ENCODE measurements at regions not wholly inside any gene's neighbourhood (a gene's known extent, or its start where the extent isn't known, plus 50 kb on each side); places are given as distances from the start of the nearest gene placed in this dataset.

DNA sequence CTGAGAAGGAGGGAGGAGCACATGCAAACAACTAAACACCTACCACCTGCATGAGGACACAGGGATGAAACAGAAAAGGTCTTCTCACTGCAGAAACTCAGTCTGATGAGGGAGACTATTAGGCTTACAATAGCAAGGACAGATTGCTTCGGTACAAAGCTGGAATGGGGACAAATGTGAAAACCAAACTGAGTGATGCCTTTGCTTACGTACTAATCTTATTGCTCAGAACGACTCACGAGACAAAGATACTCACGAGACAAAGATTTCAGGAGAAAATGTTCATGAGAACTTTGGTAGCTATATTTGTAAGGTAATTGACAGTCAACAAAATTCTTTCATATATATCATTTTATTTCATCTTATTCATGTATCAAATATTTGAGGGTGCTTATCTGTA, 71.9 kb upstream of the TAF1L start:
- TF ChIP-seq ZFX (IDR thresholded peaks at IDR 0.05; ENCODE audit: borderline replicate concordance) = no peak
- no peak for TF ChIP-seq CTCF (IDR thresholded peaks at IDR 0.05)
- no peak overlapping the region for H3K27ac ChIP-seq

- TF ChIP-seq CTCF (IDR thresholded peaks at IDR 0.05) (no peak), ZFX (IDR thresholded peaks at IDR 0.05; ENCODE audit: borderline replicate concordance) (no peak)
- H3K27ac ChIP-seq = no peak overlapping the region
Observed at GRCh38 chr9:32708480-32709150, 73.1 kb upstream of the TAF1L start.

- TF ChIP-seq CTCF (IDR thresholded peaks at IDR 0.05) (no peak), ZFX (IDR thresholded peaks at IDR 0.05; ENCODE audit: borderline replicate concordance) (no peak)
- no peak overlapping the region for H3K27ac ChIP-seq
Observed at GRCh38 chr9:32709871-32710270, 73.5 kb upstream of the TMEM215 start.

- no peak overlapping the region for H3K27ac ChIP-seq
- TF ChIP-seq CTCF (IDR thresholded peaks at IDR 0.05) (no peak), ZFX (IDR thresholded peaks at IDR 0.05; ENCODE audit: borderline replicate concordance) (no peak)
Observed at GRCh38 chr9:32716425-32716824, 66.9 kb upstream of the TMEM215 start.

DNA sequence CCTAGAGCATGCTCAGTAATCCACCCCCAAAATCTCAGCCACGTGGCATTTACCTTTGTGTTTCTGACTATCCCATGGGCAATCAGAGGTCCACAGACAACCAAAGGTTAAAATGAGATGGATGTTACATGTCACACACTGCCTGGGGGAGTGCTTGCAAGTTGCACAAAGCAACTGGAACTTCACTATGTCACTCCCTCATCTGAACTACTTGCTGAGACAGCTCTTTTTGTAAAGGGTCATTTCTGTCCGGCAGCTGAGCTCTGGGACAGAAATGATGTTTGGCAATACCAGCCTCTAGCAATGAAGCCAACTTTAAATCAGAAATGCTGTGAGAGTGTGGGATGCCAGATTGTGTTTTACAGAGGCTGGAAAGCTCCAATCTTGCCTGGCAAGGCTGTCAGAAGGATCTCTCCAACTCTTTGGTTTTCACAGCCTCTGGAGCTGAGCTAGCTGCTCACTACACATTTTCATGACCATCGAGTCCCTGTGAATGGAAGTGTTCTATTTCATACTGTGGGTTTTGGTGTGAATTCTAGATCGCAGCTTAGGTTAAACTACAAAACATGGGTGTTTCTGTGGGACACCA, 66.3 kb upstream of the TMEM215 start:
- H3K27ac ChIP-seq = no peak overlapping the region
- no peak for TF ChIP-seq ZFX (IDR thresholded peaks at IDR 0.05; ENCODE audit: borderline replicate concordance)
- no peak for TF ChIP-seq CTCF (IDR thresholded peaks at IDR 0.05)

GRCh38 chr9:32722704-32723103, 60.6 kb upstream of the TMEM215 start:
- TF ChIP-seq ZFX (IDR thresholded peaks at IDR 0.05; ENCODE audit: borderline replicate concordance) = no peak
- no peak for TF ChIP-seq CTCF (IDR thresholded peaks at IDR 0.05)

DNA sequence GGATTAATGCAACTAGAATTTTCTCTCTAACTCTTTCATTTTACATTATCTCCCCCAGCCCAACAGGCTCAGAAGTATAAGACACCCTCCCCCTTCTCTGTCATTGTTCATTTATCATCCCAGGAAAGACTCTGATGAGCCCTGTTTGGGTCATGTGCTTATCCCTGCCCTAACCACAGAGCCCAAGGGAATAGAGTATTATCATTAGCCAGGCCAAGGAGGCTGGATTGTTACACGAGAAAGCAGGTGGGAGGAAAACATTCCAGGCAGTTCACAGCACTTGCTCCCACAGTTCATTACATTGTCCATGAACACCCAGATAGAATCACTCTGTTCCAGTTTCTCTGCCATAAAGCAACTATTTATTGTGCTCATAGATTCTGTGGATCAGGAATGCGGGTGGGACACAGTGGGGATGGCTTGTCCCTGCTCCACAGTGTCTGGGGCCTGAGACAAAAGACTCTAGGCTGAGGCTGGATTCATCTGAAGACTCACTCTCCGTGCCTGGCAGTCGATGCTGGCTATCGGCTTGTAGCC, 59.5 kb upstream of the TMEM215 start:
- no peak overlapping the region for H3K27ac ChIP-seq
- no peak for TF ChIP-seq CTCF (IDR thresholded peaks at IDR 0.05)
- TF ChIP-seq ZFX (IDR thresholded peaks at IDR 0.05; ENCODE audit: borderline replicate concordance) = no peak

More at GRCh38 chr9:32722704-32723103, 60.6 kb upstream of the TMEM215 start:
- H3K27ac ChIP-seq = no peak overlapping the region
